HG03039 (cell line): ENCODE measurements at regions not wholly inside any gene's neighbourhood (a gene's known extent, or its start where the extent isn't known, plus 50 kb on each side); places are given as distances from the start of the nearest gene placed in this dataset.
"Not testable (repeated sequence)": the region's sequence is repeated elsewhere in the genome, so short reads cannot be mapped to it uniquely, and the experiment has no call there.

Source experiments
- ATAC-seq: cut with Tn5 transposase; IDR thresholded peaks from one replicate; pipeline ENCODE4 v1.9.1; 2021; ENCODE audit warnings: mild to moderate bottlenecking, moderate library complexity; ENCODE audit not compliant: unreplicated experiment

DNA sequence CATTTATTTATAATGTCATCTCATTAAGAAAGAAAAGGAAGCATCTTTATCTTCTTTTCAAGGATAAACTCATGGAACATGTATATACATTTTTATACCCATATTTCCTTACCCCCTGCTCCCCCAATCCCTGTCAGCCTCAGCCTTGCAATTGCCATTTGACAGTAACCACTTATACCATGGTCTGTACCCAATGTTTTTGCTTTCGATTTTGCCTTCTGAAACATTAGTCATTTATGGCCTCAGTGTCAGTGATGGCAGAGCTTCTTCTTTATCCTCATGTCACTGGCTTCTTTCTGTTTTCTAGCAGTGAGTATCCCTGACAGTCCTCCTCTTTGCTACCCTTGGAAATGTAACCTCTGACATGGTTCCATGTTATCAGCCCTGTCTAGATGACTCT is 228.4 kb downstream of the SPRY1 start:
- no peak for ATAC-seq

DNA sequence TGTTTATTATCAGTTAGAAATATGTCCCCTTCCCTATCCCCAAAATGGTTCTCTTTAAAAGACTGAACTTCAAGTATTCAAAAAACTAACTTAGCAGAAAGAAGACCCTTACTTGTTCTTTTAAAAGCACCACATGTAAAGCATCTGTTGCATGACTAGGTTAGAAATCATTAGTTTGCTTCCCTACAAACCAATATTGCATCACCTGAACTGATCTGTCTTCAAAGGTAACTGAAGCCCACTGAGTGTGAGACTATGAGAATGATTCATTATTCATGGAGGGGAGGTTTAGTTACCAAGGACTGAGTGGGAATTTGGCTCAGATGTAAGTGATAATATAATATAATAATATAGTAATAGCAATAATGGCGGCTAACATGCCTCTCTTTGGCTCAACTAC is 231.7 kb downstream of the SPRY1 start:
- ATAC-seq = no peak

DNA sequence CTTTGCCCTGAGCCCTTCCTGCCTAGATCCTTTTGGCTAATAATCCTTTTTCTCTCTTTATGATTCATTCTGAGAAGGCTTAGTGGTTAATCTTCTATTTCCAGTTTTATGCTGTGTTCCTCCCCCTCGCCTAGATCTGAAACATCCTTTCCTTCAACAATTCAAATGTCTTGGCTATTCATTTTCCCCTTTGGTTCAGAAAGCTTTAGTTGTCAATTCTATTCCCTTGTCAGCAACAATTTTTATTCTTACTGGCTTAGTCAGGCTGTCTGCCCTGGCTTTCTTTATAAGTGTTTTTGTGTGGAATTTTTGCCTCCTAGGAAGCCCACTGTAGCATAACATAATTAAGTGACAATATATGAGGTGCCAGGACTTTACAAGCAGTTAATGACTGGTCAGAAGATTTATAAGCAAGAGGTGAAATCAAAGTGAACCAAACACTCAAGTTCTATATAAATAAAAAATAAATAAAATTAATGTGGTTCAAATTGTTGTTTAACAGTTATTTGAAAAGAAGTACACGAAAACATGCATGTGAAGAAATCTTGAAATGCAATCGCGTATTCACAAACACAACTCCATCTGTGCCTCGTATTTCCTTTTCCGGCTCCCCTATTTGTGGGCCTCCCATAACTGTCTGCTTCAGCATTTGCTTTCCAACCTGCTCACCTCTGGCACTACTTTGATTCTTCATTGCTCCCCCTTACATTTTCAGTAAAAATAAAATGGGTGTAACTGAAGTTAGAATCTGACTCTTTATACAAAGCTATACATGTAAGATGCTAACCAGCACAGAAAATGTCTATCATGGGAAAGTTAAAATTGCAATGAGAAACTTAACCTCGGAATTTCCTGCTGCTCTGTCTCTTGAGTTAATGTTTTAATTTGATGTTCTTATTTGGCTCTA is 235.4 kb downstream of the SPRY1 start:
- no peak for ATAC-seq

DNA sequence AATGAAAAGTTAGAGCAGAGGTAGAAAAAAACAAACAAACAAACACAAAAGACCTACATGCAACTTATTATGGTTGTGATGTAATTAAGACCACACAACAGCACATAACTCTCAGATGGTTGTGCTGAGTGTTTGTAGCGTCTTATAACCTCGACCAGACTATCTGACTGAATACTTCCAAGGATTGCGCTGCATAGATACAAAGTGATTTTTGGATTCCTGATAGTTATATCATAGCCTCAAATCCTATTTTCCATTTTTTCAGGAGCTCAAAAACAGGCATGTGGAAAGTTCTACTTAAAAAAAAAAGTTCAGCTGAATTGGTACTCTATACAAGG is 236.1 kb downstream of the SPRY1 start:
- no peak for ATAC-seq

DNA sequence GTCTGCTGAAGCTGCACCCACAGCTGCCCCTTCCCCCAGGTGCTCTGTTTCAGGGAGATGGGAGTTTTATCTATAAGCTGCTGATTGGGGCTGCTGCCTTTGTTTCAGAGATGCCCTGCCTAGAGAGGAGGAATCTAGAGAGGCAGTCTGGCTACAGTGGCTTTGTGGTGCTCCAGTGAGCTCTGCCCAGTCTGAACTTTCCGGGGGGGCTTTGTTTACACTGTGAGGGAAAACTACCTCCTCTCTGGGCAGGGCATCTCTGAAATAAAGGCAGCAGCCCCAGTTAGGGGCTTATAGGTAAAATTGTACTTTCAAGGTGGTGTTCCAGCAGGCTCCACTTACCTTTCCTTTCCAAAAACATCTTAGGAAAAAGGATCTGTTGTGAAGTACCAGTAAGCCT is 242.2 kb downstream of the SPRY1 start:
- ATAC-seq = no peak

DNA sequence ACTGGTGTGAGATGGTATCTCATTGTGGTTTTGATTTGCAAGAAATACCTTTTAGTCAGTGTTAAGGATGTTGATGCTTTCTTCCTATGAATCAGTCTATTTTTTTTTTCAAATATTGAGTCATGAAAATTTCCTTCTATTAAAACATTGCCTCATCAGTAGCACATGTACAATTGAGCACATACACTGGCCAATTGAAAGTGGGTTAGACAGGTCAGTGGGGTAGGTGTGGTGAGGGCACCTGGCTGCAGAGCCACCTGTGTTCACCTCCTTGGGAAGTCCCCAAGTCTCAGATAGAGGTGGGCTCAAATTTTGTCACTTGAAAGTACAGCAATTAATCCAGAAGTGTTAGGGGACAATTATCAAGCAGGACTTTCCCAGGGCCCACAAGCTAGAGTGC is 243.7 kb downstream of the SPRY1 start:
- ATAC-seq = no peak

DNA sequence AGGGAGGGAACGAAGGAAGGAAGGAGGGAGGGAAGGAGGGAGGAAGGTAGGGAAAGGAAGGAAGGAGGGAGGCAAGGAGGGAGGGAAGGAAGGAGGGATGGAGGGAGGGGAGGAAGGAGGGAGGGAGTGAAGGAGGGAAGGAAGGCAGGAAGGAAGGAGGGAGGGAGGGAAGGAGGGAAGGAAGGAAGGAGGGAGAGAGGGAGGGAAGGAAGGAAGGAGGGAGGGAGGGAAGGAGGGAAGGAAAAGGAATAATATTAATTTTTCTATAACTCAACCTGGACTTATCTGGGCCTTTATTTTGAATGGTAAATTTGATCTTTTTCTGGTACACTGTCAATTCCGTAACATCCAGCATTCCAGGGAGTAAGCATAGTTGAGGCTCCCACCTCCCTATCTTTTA is 244.2 kb downstream of the SPRY1 start:
- ATAC-seq = no peak

DNA sequence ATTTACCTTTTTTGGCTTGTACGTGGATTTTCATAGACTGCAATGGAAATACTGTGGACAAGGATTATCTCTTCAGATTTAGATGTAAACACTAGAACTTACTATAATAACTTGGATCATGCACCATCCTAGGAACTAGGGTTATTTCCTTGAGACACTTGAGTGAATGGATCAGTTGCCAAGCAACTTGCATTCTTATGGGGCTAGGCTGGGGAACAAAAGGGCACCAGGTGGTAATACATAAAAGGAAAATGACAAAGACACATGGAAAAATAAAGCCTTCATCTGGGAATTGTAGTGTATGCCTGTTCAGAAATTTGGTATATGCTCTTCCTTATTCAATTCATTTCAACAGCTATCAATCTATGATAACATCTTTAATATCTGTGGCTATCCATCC is 247.1 kb downstream of the SPRY1 start:
- no peak for ATAC-seq

DNA sequence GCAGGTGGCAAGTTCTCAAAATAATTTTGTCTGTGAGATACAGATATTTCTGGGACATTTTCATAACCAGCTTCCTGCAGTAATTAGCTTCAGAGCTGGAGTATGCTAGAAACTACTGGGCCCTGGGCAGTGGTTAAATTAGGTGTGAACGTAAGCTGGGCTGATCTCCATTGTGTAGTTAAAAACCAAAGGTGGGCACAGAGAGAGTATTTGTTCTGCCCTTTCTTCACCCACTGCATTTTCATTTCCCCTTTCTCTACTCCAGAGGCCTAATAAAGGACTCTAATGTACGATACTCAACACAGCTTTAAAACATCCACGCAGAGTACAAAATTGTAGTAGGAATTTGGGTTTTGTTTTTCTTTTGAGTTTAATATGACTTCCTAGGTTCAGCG is 252.7 kb downstream of the SPRY1 start:
- ATAC-seq = peak; percentile 83

DNA sequence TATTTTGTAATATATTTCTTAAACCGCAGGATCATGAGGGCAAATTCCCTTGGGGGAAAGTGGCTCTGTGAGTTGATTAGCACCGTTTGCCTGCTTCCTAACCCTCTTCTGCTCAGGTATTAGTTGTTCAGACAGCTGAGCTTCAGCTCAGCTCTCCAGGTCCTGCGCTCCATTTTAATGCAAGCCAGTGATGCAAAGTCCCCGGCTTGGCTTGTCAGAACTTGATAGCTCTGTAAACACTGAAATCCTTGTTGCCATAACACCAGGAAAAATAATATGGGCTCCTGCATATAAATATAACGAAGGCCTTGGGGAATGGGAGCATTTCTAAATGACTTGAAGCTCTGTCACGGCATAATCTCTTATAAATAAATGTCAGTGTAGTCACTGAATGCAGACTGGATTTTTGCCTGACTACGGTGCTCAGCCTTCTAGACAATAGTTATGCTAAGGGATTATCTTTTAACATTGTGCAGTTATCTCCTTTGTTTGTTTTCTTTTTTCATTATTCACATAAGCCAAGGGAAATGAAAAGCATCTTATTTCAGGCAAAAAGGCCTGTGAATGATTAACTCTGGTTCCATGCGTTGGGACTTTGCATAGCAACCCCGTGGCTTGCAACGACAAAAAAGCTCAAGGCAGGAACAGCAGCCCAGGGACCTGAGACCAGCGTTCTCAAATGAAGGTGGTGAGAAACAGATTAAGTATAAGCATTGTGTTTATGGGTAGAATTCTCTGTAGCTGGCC is 253.2 kb downstream of the SPRY1 start:
- peak; percentile 9 for ATAC-seq

DNA sequence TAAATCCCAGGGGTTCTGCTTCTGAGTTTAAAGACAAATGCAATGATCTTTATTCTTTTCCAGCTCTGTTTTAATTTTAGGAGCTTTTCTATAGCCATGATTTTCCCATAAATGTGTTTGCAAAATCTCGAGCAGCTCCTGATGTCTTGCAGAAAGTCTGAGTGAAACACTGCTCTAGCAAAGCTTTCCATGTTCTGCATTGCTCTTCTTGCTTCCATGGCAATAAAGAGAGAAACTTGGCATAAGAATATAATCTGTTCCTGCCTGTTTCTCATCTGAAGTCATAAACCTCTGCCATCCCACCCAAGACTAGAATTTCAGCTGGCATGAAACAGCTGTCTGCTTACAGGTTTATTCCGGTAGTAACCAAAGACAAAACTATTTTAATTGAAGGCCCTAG is 254.5 kb downstream of the SPRY1 start:
- no peak for ATAC-seq

DNA sequence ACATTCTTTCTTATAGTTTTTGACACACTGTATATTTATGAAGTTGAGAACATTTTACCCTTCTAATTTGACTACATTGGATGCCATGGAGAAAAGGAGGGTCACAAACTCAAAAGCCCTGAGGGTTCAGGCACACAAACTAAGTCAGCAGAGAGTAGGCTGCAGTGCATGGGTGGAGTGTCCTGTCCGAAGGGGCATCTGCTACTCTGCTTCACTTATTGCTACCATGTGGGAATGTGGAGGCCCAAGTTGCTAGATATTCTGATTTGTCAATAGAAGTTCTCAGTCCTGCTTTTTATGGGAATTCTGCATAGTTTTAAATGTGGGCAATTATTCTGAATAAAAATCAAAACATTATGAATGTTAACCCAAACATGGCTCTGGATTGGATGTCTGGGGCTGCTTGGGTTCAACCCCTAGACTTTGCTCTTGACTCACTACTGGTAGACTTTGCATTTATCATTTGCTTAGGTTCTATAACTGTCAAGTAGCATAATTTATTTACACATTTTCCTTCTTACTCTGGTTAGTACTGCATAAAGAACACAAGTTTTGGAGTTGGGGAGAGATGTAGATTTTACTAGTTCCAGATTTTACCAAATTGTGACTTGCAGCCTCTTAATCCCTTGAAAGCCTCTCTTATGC is 255.1 kb downstream of the SPRY1 start:
- ATAC-seq = no peak

DNA sequence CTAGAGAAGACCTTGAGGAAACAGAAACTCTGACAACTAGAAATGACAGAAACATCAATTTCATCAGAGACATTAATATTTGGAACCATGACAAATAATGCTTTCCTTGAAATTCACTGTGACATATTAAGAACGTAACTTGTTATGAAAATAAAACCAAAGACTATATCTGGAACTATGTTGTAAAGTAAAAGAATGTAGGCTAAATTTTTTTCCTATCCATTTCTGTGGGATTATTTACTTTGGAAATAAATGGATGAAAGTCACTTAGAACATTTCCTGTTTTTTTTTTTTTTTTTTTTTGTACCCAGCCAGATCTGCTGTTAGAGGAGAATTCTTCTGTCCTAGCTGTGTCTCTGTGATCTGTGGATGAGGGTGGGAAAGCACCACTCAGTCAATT is 255.9 kb downstream of the SPRY1 start:
- no peak for ATAC-seq

DNA sequence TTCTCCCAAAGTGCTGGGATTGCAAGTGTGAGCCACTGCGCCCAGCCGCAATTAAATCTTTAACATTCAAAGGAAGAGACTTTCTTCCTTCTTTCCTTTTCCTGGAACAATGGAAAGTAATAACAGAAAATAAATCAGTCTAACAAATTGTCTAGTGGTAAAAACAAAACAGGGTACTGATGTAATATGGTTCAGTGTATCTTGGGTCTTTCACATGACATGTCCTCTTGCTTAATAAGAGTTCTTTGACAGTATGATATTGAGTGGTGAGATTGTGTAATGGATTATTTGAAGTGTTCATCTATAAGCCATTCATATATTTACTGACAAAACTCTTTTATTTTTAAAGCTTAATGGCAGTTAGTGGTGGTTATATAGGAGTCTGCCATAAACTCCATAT is 256.6 kb downstream of the SPRY1 start:
- ATAC-seq = no peak

DNA sequence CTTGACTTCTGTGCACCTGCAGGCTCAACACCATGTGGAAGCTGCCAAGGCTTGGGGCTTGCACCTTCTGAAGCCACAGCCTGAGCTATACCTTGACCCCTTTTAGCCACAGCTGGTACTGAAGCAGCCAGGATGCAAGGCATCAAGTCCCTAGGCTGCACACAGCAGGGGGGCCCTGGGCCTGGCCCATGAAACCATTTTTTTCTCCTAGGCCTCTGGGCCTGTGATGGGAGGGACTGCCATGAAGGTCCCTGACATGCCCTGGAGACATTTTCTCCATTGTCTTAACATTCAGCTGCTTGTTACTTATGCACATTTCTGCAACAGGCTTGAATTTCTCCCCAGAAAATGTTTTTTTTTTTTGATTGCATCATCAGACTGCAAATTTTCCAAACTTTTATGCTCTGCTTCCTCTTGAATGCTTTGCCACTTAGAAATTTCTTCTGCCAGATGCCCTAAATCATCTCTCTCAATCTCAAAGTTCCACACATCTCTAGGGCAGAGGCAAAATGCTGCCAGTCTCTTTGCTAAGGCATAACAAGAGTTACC is 260.2 kb downstream of the SPRY1 start:
- ATAC-seq = not testable (repeated sequence)

DNA sequence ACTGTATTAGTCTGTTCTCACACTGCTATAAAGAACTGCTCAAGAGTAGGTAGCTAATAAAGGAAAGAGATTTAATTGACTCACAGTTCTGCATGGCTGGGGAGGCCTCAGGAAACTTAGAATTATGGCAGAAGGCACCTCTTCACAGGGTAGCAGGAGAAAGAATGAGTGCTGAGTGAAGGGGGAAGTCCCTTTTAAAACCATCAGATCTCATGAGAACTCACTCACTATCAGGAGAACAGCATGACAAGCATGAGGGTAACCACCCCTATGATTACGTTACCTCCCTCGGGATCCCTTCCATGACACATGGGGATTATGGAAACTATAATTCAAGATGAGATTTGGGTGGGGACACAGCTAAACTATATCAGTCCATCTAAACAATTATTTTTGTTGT is 261.0 kb downstream of the SPRY1 start:
- not testable (repeated sequence) for ATAC-seq

DNA sequence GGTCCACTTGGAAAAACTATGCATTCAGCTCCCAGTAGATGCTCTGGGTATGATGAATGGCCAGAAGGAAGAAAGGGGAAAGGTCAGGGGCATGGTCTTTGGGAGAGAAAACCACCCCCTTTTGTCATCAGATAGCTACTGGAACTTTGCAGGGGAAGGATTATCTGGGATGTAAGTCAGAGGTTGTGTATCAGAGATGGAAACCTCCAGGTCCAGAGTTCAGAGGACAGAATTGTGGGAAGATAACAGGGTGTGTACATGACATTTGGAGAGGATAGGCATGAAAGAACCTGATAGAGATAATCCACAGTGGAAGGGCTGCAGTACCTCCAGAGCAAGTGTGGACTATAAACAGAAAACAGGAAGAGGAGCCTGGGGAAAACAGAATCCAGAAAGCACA is 262.7 kb downstream of the SPRY1 start:
- ATAC-seq = no peak

DNA sequence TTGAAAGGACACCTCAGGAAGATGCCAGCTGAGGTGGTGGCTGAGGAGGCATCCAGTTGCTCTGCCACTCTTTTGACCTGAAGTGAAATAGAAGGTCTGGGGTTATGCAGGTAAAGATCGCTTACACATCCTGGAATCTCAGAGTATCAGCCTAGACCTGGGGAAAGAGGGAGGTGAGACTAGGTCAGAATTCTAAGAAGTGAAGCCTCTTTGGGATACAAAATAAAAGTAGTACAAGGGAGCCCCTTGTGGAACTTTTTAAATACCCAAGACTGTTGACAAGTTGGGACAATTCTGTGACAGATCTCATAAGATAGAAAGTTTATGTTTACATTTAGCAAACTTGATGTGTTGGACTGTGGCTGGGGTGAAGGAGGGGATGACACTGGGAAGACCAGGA is 263.1 kb downstream of the SPRY1 start:
- no peak for ATAC-seq

DNA sequence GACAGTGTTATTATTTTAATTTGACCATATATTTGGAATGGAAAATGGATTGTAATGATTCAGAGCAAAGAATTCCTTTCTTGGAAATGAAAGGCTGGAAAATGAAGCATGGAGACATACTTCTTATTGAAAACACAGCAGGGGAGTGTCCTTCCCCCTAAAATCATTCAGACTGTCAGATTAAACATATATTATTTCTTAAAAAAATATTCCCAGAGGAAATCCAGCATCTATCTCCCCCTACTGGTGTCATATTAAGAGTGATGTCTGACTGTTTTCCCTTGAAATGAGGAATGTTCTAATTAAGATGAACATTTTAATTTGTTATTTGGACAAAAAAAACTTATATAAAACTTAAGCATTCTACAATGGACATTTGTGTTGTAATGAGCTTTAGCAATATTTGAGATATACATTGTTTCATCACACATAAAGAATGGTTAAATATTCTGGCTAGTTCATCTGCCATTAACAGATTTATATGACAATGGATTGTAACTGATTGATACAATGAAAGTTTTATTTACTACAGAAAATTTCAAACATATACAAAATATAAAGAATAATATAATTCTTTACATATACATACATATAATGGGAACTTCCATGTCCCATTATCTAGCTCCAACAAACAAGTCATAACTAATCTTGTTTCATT is 264.6 kb downstream of the SPRY1 start:
- no peak for ATAC-seq

DNA sequence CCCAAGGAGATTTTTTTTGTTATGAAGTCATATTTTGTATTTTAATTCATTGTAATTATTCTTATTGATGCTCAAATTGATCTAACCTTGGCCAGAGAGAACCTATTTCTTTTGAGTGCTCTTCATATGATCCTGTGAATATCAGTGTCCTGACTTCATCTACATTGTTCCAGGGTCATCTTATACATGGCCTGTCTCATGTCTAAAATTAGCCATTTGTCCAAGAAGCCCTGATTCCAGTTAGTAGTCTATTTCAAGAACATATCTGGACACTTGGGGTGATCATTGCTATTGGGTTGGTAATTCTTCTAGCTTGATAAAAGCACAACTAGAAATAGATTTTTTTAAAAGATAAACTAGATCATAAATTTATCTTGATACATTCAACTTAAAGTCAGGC is 266.2 kb downstream of the SPRY1 start:
- ATAC-seq = no peak

DNA sequence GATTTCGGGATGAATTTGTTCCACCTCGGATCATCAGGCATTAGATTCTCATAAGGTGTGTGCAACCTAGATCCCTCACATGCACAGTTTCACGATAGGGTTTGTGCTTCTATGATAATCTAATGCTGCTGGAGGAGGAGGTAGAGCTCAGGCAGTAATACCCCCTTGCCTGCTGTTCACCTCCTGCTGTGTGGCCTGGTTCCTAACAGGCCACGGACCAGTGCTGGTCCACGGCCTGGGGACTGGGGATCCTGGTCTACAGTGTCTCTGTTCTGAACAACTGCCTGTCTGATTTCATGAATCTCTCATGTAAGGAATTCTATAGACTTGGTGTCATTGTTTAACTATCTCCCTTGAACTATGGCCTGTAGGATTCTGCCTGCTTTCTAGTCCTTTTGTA is 269.9 kb downstream of the SPRY1 start:
- no peak for ATAC-seq
